GM19455 (cell line): ENCODE measurements at regions not wholly inside any gene's neighbourhood (a gene's known extent, or its start where the extent isn't known, plus 50 kb on each side); places are given as distances from the start of the nearest gene placed in this dataset.
"Not testable (repeated sequence)": the region's sequence is repeated elsewhere in the genome, so short reads cannot be mapped to it uniquely, and the experiment has no call there.

Experiments used
- ATAC-seq: cut with Tn5 transposase; IDR thresholded peaks from one replicate; pipeline ENCODE4 v1.9.1; 2021; ENCODE audit not compliant: unreplicated experiment

DNA sequence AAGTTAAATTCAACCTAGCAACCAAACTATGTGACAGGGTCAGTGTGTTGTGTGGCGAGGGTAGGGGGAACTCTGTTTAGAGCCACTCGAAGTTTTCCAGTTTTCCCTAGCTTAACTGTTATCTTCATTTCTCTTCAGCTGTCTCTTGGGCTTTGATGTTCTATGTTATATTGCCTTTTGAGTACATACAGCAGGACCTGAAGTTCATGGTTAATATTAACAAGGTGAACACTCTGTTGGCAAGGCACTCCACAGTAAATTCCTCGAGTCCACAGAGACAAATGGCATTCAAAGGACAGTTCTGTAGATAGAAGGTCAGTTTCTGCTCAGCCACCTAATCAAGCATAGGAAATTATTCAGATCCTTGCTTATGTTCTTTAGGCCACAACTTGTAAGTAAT is 147.9 kb upstream of the DPH6 start:
- ATAC-seq = no peak

DNA sequence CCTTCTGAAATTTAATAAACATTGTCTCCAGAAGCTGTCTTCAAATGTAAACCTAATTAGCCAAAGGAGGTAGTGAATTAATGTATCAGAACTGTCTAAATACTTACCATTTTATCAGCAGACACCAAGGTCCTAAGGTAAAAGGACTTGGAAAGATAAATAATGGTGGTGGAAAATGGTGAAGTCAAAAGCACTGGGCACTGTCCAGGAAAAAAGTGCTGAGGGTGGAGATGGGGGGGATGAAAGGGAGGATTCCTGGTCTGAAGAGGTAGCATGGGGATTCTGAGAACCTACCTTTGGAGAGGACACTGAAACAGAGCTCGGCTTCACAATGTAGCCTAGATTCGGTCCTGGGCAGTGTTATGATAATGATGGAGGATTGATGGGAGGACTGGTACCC is 149.0 kb upstream of the DPH6 start:
- no peak for ATAC-seq

DNA sequence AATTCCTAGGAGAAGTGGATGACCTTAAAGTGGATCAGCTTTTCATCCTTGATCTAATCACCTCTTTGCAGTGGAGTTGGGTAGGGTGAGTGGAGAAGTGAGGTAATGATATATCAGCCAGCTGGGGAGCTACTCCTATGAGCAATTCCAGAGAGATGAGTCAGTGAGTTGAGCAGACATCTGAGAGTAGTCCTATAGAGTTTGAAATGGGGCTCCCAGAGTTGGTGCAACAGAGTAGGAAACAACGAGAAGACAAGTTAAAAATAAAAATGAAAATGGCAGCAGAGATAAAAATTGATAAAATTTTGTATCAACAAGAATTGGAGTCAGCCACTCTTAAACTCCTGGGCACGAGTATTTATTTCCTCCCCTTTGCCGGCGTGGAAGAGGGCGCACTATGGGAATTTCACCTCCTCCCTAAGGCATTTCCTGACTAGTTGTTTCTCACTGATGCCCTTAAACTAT is 150.8 kb upstream of the DPH6 start:
- ATAC-seq = no peak

DNA sequence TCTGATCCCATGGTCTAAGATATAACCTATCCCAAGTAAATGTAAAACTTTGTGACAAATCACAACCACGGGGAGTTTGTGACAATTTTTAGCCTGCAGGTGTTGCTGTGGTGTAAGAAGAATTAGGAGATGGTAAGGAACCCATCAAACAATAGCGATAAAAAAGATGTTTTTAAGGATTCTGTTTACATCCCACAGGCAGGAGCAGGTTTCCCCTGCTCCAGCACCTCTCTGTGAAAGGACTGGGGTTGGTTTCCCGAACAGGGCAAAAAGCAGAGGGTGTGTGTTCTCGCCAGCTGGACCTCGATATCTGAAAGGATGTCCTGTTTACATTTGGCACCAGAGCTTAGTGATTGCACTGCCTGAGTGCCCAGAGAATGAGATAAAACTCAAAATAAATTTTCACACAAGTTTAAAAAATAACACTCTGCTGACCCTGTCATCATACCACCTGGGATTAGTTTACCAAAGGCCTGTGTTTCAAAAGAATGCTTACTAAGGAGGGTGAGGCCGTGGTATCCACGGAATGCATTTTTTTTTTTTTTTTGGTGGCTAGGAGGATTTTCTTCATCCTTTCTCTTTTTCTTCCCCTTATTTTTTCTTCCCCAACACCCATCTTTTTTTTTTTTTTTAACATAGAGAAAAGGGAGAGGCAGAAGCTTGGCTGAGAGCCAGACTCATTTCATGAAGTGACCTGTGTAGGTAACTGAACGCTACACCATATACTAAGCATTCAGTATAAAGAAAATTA is 151.8 kb upstream of the DPH6 start:
- ATAC-seq = no peak

GRCh38 chr15:35698331-35698730 is 152.4 kb upstream of the DPH6 start:
- ATAC-seq = no peak

DNA sequence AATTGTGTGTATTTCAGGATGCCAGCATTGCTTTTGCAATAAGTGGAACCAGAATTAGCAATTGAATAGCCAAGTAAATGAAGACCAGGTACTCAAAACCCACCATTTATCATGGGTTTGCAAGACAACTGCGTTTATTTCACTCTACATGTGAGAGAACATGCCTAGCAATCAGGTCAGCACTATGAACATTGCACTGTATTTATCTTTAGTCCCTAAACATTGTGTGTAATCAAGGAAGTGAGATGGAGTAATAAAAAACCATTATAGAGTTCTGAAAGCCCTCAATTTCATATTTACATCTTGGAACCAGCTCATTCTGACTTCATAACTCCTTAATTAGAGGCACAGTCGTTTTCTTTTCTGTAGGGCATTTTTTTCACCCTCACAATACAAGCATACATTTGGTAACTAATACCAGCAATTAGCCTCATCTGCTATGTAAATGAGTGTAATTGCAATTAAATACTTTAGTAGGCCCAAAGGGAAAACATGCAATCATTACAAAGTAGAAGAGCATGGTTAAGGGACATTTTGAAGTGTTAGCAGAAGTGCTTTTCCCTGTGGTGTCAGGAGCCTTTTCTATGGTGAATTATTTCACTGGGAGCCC is 153.1 kb upstream of the DPH6 start:
- no peak for ATAC-seq

DNA sequence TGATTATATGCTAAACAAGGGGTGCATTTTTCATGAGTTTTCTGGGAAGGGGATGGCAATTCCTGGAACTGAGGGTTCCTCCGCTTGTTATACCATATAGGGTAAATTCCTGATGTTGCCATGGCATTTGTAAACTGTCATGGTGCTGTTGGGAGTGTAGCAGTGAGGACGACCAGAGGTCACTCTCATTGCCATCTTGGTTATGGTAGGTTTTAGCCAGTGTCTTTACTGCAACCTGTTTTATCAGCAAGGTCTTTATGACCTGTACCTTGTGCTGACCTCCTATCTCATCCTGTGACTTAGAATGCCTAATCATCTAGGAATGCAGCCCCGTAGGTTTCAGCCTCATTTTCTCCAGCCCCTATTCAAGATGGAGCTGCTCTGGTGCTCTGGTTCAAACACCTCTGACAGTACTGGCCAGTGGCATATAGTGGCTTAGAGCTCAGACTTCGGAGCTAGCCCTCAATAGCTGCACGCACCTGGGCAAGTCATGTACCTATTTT is 154.2 kb upstream of the DPH6 start:
- not testable (repeated sequence) for ATAC-seq

DNA sequence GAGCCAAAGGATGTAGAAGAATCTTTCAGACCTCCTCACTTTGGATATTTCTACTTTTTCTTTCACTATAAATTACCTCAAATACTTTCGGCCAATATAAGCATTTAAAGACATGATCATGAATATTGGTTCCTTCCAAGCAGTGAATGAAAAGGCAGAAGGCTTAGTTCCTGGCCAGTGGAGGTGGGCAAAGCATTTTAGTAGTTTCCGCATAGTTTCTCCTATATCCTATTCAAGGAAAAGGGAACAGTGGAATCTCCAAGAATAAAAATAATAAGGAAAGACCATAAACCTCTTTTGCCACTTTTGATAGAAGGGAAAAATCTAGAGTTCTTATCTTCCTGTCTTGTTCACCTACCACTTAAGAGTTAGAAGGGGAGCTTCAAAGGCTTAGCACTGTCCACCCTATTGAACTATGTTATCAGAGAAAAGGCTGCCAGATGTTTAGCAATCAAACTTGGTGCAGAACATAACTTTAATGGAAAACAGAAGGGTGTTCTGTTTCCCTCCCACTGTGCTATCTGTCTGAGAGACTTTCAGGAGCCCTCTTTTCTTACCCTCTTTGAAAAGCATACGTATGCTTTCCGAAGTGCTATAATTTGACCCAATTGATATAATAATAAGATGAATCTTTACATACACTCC is 155.6 kb upstream of the DPH6 start:
- no peak for ATAC-seq

DNA sequence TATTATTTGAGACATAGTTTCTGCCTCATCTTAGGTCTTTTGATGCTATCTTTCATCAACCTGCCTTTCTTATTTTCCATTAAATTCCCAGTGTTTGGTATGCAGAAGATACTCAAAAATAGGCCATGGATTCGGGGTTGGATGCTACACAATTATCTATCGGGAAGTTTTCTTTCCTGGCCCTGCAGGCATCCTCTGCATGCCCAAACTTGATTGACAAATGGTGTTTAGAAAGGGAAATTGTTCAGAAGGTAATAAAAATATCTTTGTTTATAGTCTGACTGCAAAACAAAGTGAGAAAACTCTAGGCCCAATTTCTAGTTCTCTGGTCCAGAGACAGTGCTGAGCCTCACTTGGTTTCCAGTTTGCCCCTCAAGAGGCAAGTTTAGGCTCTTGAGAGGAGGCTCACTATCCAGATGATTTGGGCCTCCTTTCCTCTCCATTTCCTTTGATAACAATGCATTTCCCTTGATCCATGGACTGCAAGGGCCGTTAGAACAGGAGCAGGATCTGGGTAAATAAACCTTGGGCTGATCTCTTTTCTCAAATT is 157.1 kb upstream of the DPH6 start:
- ATAC-seq = no peak

GRCh38 chr15:35705030-35705883 is 159.3 kb upstream of the DPH6 start:
- ATAC-seq = no peak

GRCh38 chr15:35705884-35706585 is 160.1 kb upstream of the DPH6 start:
- ATAC-seq = no peak

DNA sequence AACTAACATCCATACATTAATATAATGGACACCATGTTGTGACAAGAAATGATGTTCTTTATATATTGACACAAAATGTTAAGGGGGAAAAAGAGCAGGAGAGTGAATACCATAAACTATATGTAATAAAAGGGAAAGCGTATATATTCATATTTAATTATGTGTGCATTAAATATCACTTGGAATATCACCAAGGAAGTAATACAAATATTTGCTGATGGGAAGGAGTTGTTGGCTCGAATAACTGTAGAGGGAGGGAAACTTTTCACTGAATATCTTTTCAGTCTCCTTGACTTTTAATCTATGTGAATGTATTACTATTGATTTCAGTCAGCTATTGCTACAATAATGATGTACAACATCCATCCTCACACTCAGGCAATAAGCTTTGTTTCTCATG is 167.0 kb upstream of the DPH6 start:
- no peak for ATAC-seq

DNA sequence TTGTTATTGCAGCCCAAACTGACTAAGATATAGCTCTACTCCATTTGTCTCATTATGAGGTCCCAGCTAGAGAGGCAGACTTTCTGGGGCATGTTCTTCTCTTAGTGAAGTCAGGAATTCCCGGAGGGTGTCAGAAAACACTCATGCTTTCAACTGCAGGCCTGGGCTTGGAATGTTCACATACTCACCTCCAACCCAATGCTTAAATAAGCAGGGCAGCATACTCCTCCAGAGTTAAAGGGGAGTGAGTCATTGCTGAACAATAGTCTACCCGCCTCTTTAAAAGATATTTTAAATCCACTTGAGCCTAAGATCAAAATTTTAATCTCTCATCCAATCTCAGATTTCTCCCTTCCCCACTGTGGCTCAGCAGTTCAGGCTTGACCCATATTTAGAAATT is 167.8 kb upstream of the DPH6 start:
- ATAC-seq = no peak

DNA sequence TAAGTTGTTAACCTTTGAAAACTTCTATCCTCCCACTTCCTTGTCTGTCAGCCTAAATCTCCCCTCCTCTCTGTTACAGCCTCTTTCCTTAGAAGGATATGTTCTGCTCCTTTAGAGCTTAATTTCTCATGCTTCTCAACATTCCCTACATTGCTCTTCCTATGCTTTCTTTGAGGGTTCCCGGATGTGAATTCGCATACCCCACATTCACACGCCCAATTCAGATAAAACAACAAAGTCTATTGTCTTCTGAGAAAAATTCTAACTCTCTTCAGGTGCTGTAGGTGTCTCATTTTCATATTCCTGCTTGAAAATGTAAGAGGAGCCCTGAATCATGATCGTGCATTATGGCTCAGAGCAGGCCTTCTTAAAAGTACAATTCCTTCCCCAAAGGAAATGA is 171.8 kb upstream of the DPH6 start:
- ATAC-seq = no peak

- ATAC-seq = no peak
These were observed 174.1 kb upstream of the DPH6 start for GRCh38 chr15:35720019-35720418.

- ATAC-seq = no peak
These were observed 175.0 kb upstream of the DPH6 start for GRCh38 chr15:35720984-35721383.

DNA sequence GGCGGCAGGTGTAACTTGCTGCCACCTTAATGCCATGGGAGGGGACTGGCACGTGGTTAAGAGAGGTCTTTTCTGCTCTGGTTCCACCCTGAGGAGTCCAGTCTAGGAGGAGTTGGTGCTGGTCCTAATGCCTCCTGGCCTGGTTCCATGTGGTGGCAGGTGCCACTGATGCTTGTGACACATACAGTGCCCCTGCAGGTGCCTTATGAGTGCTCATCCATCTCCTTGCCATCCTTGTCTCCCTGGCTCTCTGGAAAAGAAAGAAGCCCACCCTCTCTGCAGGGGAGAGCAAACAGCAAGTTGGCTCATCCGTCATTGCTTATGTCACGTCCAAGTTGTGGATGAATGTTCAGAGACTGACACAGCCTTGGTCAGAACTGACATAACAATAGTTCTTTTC is 175.8 kb upstream of the DPH6 start:
- no peak for ATAC-seq

GRCh38 chr15:35722501-35722900 is 176.5 kb upstream of the DPH6 start:
- no peak for ATAC-seq

GRCh38 chr15:35723120-35723847 is 177.3 kb upstream of the DPH6 start:
- no peak for ATAC-seq

- ATAC-seq = no peak
These were observed 177.9 kb upstream of the DPH6 start for GRCh38 chr15:35723852-35724251.
